H9 (cell line): ENCODE measurements at regions not wholly inside any gene's neighbourhood (a gene's known extent, or its start where the extent isn't known, plus 50 kb on each side); places are given as distances from the start of the nearest gene placed in this dataset.

ENCODE experiments used
- DNase-seq: peaks from one replicate; pipeline ENCODE4 v3.0.0-alpha.2; 2017
- H2AFZ ChIP-seq: one replicate; pipeline ENCODE4 v1.6.1; 2013; ENCODE audit warnings: mild to moderate bottlenecking, low read length, control low read depth, moderate library complexity
- H2AK5ac ChIP-seq: 2 replicates; pipeline ENCODE4 v1.6.1; 2013; ENCODE audit warnings: low read length, control low read depth, mixed read lengths; ENCODE audit not compliant: insufficient read length
- H2BK120ac ChIP-seq: one replicate; pipeline ENCODE4 v1.6.1; 2013; ENCODE audit warnings: low read depth, mild to moderate bottlenecking, low read length, control low read depth, inconsistent platforms; ENCODE audit not compliant: poor library complexity, severe bottlenecking
- H2BK12ac ChIP-seq: 2 replicates; pipeline ENCODE4 v1.6.1; 2013; ENCODE audit warnings: low read length, control low read depth, mixed read lengths, low read depth; ENCODE audit not compliant: insufficient read length
- H2BK15ac ChIP-seq: 2 replicates; pipeline ENCODE4 v1.6.1; 2013; ENCODE audit warnings: low read depth, low read length, control low read depth
- H2BK20ac ChIP-seq: one replicate; pipeline ENCODE4 v1.6.1; 2013; ENCODE audit warnings: low read depth, mild to moderate bottlenecking, low read length, control low read depth, inconsistent platforms; ENCODE audit not compliant: poor library complexity, severe bottlenecking
- H2BK5ac ChIP-seq: 2 replicates; pipeline ENCODE4 v1.6.1; 2013; ENCODE audit warnings: low read length, control low read depth, mixed read lengths; ENCODE audit not compliant: insufficient read length
- H3K14ac ChIP-seq: 2 replicates; pipeline ENCODE4 v1.6.1; 2013; ENCODE audit warnings: low read length, control low read depth; ENCODE audit not compliant: insufficient read depth
- H3K18ac ChIP-seq: 2 replicates; pipeline ENCODE4 v1.6.1; 2013; ENCODE audit warnings: low read depth, mild to moderate bottlenecking, mixed read lengths, low read length, control low read depth; ENCODE audit not compliant: insufficient read length
- H3K23ac ChIP-seq: 2 replicates; pipeline ENCODE4 v1.6.1; 2013; ENCODE audit warnings: low read length, control low read depth, mixed read lengths, low read depth; ENCODE audit not compliant: insufficient read length
- H3K23me2 ChIP-seq: 2 replicates; pipeline ENCODE4 v1.6.1; 2013; ENCODE audit warnings: low read depth, mild to moderate bottlenecking, mixed read lengths, low read length, control low read depth; ENCODE audit not compliant: insufficient read length, poor library complexity, severe bottlenecking
- H3K27ac ChIP-seq: 2 replicates; pipeline ENCODE4 v1.5.1; 2013; ENCODE audit warnings: low read length, control low read depth, mixed read lengths, low read depth; ENCODE audit not compliant: insufficient read length
- H3K27me3 ChIP-seq: 2 replicates; pipeline ENCODE4 v1.6.1; 2013; ENCODE audit warnings: low read length, control low read depth, inconsistent platforms; ENCODE audit not compliant: insufficient read depth
- H3K4ac ChIP-seq: 2 replicates; pipeline ENCODE4 v1.6.1; 2013; ENCODE audit warnings: low read depth, mild to moderate bottlenecking, control low read depth, inconsistent platforms, low read length, moderate library complexity
- H3K4me1 ChIP-seq: 2 replicates; pipeline ENCODE4 v1.6.1; 2013; ENCODE audit warnings: low read length, control low read depth, inconsistent platforms; ENCODE audit not compliant: insufficient read depth
- H3K4me2 ChIP-seq: 2 replicates; pipeline ENCODE4 v1.6.1; 2013; ENCODE audit warnings: low read length, control low read depth, mixed read lengths; ENCODE audit not compliant: insufficient read length, insufficient read depth
- H3K56ac ChIP-seq: 2 replicates; pipeline ENCODE4 v1.6.1; 2013; ENCODE audit warnings: low read depth, mild to moderate bottlenecking, mixed read lengths, low read length, control low read depth; ENCODE audit not compliant: insufficient read length
- H3K79me1 ChIP-seq: 2 replicates; pipeline ENCODE4 v1.6.1; 2013; ENCODE audit warnings: low read depth, mild to moderate bottlenecking, moderate library complexity, low read length, control low read depth, inconsistent platforms; ENCODE audit not compliant: insufficient read depth, poor library complexity, severe bottlenecking
- H3K79me2 ChIP-seq: 2 replicates; pipeline ENCODE4 v1.6.1; 2013; ENCODE audit warnings: low read length, control low read depth, inconsistent platforms; ENCODE audit not compliant: insufficient read depth
- H3K9ac ChIP-seq: 2 replicates; pipeline ENCODE4 v1.6.1; 2013; ENCODE audit warnings: low read length, control low read depth, mixed read lengths; ENCODE audit not compliant: insufficient read length; ENCODE audit errors: extremely low read depth
- H3K9me3 ChIP-seq: one replicate; pipeline ENCODE4 v1.6.1; 2013; ENCODE audit warnings: low read depth, low read length, inconsistent platforms; ENCODE audit not compliant: control insufficient read depth
- H3T11ph ChIP-seq: one replicate; pipeline ENCODE4 v1.6.1; 2013; ENCODE audit warnings: mild to moderate bottlenecking, low read length, control low read depth, inconsistent platforms
- H4K20me1 ChIP-seq: one replicate; pipeline ENCODE4 v1.6.1; 2013; ENCODE audit not compliant: control insufficient read depth, insufficient read length, insufficient read depth
- H4K5ac ChIP-seq: 2 replicates; pipeline ENCODE4 v1.6.1; 2013; ENCODE audit warnings: low read depth, mild to moderate bottlenecking, mixed read lengths, low read length, control low read depth; ENCODE audit not compliant: insufficient read length
- H4K8ac ChIP-seq: replicated peaks from 2 replicates; pipeline ENCODE4 v1.6.1; 2013; ENCODE audit warnings: low read length, control low read depth, mixed read lengths, low read depth; ENCODE audit not compliant: insufficient read length
- H4K91ac ChIP-seq: 2 replicates; pipeline ENCODE4 v1.6.1; 2013; ENCODE audit warnings: low read depth, mild to moderate bottlenecking, moderate library complexity, mixed read lengths, low read length, control low read depth; ENCODE audit not compliant: insufficient read length
- H3K27ac Mint-ChIP-seq, 3 experiments: 2 replicates in 2 of 3; 3 replicates in 1 of 3; pipeline ENCODE4 v1.8.0; 2020 to 2021; ENCODE audit warnings: mixed read lengths in 3 of 3, mild to moderate bottlenecking in 1 of 3, moderate library complexity in 1 of 3
- H3K27me3 Mint-ChIP-seq: 2 replicates; pipeline ENCODE4 v1.8.0; 2021; ENCODE audit warnings: low read depth, mild to moderate bottlenecking, moderate library complexity, mixed read lengths
- H3K36me3 Mint-ChIP-seq, 3 experiments: 2 replicates in 2 of 3; 3 replicates in 1 of 3; pipeline ENCODE4 v1.8.0; 2020 to 2021; ENCODE audit warnings: low read depth in 3 of 3, mixed read lengths in 3 of 3; ENCODE audit not compliant: insufficient read depth in 1 of 3
- H3K4me1 Mint-ChIP-seq, 2 experiments: 2 replicates each; pipeline ENCODE4 v1.8.0; 2020; ENCODE audit warnings: mixed read lengths in 2 of 2
- H3K4me3 Mint-ChIP-seq, 2 experiments: 2 replicates in 1 of 2; 3 replicates in 1 of 2; pipeline ENCODE4 v1.8.0; 2020 to 2021; ENCODE audit warnings: mild to moderate bottlenecking in 2 of 2, mixed read lengths in 2 of 2, moderate library complexity in 1 of 2
- H3K9me3 Mint-ChIP-seq, 2 experiments: 2 replicates in 1 of 2; 3 replicates in 1 of 2; pipeline ENCODE4 v1.8.0; 2020; ENCODE audit warnings: mild to moderate bottlenecking in 2 of 2, mixed read lengths in 2 of 2, moderate library complexity in 1 of 2
- WGBS: extraction: QIAGEN DNeasy Blood & Tissue Kit; methylation state at CpG from one replicate; pipeline ENCODE4 v1.1.7; 2013; ENCODE audit warnings: missing lambda C conversion rate, low lambda C conversion rate, mixed read lengths; ENCODE audit not compliant: insufficient read length; ENCODE audit errors: extremely low coverage; 5-methylcytosine and 5-hydroxymethylcytosine counted together
- TF ChIP-seq, protein P1 (sequence below): fragments of 200-600 bp; sonication (generic); conservative IDR thresholded peaks from 3 replicates; pipeline ENCODE4 v1.8.0; 2021; ENCODE audit warnings: antibody characterized with exemption, mild to moderate bottlenecking

DNA sequence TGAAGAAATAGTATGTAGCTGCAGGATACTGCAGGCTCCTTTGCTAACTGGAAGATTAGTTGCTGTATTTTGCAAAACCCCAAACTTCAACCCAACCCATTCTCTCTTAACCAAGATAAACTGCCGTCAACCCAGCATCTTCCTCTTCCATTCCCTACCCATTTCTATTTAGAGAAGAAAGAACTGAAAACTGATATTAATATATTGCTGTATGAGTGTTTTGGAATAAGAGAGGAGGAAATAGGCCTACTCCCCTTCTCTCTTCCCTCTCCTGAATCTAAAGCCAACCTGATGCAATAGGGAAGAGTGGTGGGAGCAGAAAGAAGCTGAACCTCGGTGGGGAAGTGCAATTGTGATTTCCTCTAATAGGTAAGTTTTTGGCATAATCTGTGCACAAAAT lies 83.7 kb downstream of the TMEM215 start:
- Mint-ChIP-seq H3K9me3 (no peaks in the 10 kb centered on the region), H3K27ac (no peak overlapping the region), H3K36me3 (no peaks in the 10 kb centered on the region), H3K4me3 (no peak overlapping the region), H3K4me1 (peaks cover 6% of the 10 kb centered on the region in 2 experiments; a peak in 2 of 4 replicates), H3K27me3 (peaks cover 2% of the 10 kb centered on the region; the same call in 1 of the 2 replicates)
- H2BK20ac ChIP-seq, result no peak overlapping the region
- no peaks in the 10 kb centered on the region for H4K20me1 ChIP-seq
- no peaks in the 10 kb centered on the region for H3K79me2 ChIP-seq
- no peak overlapping the region for H3K14ac ChIP-seq
- no peak overlapping the region for H3K27ac ChIP-seq
- H3K23me2 ChIP-seq, result no peaks in the 10 kb centered on the region
- no peak overlapping the region for H2BK120ac ChIP-seq
- H3K79me1 ChIP-seq, result no peaks in the 10 kb centered on the region
- no peak overlapping the region for H3T11ph ChIP-seq
- H3K9me3 ChIP-seq, result no peaks in the 10 kb centered on the region
- no peak overlapping the region for H2BK15ac ChIP-seq
- TF ChIP-seq, protein P1, sequence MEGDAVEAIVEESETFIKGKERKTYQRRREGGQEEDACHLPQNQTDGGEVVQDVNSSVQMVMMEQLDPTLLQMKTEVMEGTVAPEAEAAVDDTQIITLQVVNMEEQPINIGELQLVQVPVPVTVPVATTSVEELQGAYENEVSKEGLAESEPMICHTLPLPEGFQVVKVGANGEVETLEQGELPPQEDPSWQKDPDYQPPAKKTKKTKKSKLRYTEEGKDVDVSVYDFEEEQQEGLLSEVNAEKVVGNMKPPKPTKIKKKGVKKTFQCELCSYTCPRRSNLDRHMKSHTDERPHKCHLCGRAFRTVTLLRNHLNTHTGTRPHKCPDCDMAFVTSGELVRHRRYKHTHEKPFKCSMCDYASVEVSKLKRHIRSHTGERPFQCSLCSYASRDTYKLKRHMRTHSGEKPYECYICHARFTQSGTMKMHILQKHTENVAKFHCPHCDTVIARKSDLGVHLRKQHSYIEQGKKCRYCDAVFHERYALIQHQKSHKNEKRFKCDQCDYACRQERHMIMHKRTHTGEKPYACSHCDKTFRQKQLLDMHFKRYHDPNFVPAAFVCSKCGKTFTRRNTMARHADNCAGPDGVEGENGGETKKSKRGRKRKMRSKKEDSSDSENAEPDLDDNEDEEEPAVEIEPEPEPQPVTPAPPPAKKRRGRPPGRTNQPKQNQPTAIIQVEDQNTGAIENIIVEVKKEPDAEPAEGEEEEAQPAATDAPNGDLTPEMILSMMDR, result no peak
- H4K5ac ChIP-seq, result no peak overlapping the region
- no peak overlapping the region for H4K91ac ChIP-seq
- H3K27me3 ChIP-seq, result no peaks in the 10 kb centered on the region
- H2AFZ ChIP-seq, result no peak overlapping the region
- no peak for DNase-seq
- H2AK5ac ChIP-seq, result no peak overlapping the region
- no peak overlapping the region for H3K4ac ChIP-seq
- no peaks in the 10 kb centered on the region for H3K4me1 ChIP-seq
- no peak overlapping the region for H3K4me2 ChIP-seq
- no peak overlapping the region for H4K8ac ChIP-seq
- H2BK5ac ChIP-seq, result no peak overlapping the region
- no peak overlapping the region for H3K18ac ChIP-seq
- no peak overlapping the region for H3K56ac ChIP-seq
- H2BK12ac ChIP-seq, result no peak overlapping the region
- H3K23ac ChIP-seq, result no peak overlapping the region
- H3K9ac ChIP-seq, result no peak overlapping the region
- no CpG with 5 or more reads among the region's 2 CpGs for WGBS
